ENCODE measurements at regions not wholly inside any gene's neighbourhood (a gene's known extent, or its start where the extent isn't known, plus 50 kb on each side); places are given as distances from the start of the nearest gene placed in this dataset.
"Not testable (repeated sequence)": the region's sequence is repeated elsewhere in the genome, so short reads cannot be mapped to it uniquely, and the experiment has no call there.

GRCh38 chr7:33789871-33790630 is 115.3 kb upstream of the BMPER start:
- ATAC-seq = no peak
- DNase-seq = no peak

- ATAC-seq (no peak), DNase-seq (no peak)
Observed at GRCh38 chr7:33790746-33791145, 114.6 kb upstream of the BMPER start.

GRCh38 chr7:33792041-33792440 is 113.3 kb upstream of the BMPER start:
- no peak for ATAC-seq
- DNase-seq = no peak

- ATAC-seq = no peak
- DNase-seq = no peak
Observed at GRCh38 chr7:33792547-33793105, 112.7 kb upstream of the BMPER start.

- DNase-seq (no peak), ATAC-seq (no peak)
Observed at GRCh38 chr7:33793616-33794015, 111.7 kb upstream of the BMPER start.

GRCh38 chr7:33794419-33794818 is 110.9 kb upstream of the BMPER start:
- ATAC-seq = no peak

GRCh38 chr7:33794959-33795358 is 110.4 kb upstream of the BMPER start:
- DNase-seq (no peak), ATAC-seq (no peak)

More at GRCh38 chr7:33794419-33794818, 110.9 kb upstream of the BMPER start:
- DNase-seq = no peak

- ATAC-seq (no peak), DNase-seq (no peak)
Observed at GRCh38 chr7:33796538-33796937, 108.8 kb upstream of the BMPER start.

- not testable (repeated sequence) for ATAC-seq, DNase-seq
Observed at GRCh38 chr7:33797512-33797911, 107.8 kb upstream of the BMPER start.

- ATAC-seq (no peak), DNase-seq (no peak)
Observed at GRCh38 chr7:33798686-33799325, 106.5 kb upstream of the BMPER start.

- no peak for DNase-seq
- no peak for ATAC-seq
Observed at GRCh38 chr7:33799766-33800165, 105.6 kb upstream of the BMPER start.

- ATAC-seq = no peak
- no peak for DNase-seq
Observed at GRCh38 chr7:33802600-33802999, 102.7 kb upstream of the BMPER start.

- DNase-seq (no peak), ATAC-seq (no peak)
Observed at GRCh38 chr7:33804140-33804660, 101.1 kb upstream of the BMPER start.

GRCh38 chr7:33805630-33806233 is 99.6 kb upstream of the BMPER start:
- DNase-seq (no peak), ATAC-seq (no peak)

GRCh38 chr7:33806298-33807154 is 98.8 kb upstream of the BMPER start:
- ATAC-seq (no peak), DNase-seq (no peak)

- DNase-seq (no peak), ATAC-seq (no peak)
Observed at GRCh38 chr7:33807155-33807530, 98.2 kb upstream of the BMPER start.

- DNase-seq = peak; percentile 19
- ATAC-seq = no peak
Observed at GRCh38 chr7:33807779-33808482, 97.4 kb upstream of the BMPER start.

- DNase-seq (no peak), ATAC-seq (no peak)
Observed at GRCh38 chr7:33809228-33809627, 96.1 kb upstream of the BMPER start.

GRCh38 chr7:33810356-33810755 is 95.0 kb upstream of the BMPER start:
- ATAC-seq = no peak
- DNase-seq = no peak

- no peak for DNase-seq
- no peak for ATAC-seq
Observed at GRCh38 chr7:33813331-33813730, 92.0 kb upstream of the BMPER start.

- DNase-seq = no peak
- ATAC-seq = no peak
Observed at GRCh38 chr7:33814400-33814799, 90.9 kb upstream of the BMPER start.

All from stimulated activated naive CD8-positive, alpha-beta T cell treated with anti-CD3 and anti-CD28 coated beads, Interleukin-15, Interleukin-2, amounts not matched to agents 100 U/mL and 50 U/mL, for 24 hours (primary cell).